Keratinocyte (primary cell): ENCODE measurements at regions not wholly inside any gene's neighbourhood (a gene's known extent, or its start where the extent isn't known, plus 50 kb on each side); places are given as distances from the start of the nearest gene placed in this dataset.

Experiments used
- DNase-seq: peaks from one replicate; pipeline ENCODE4 v3.0.0-alpha.2; 2011; ENCODE audit warnings: low read depth, missing footprints, low spot score
- FAIRE-seq: peaks from 2 replicates; lab custom pipeline; 2011; peaks lifted over from hg19 to GRCh38; lab: Jason Lieb, UNC
- H2AFZ ChIP-seq: 2 replicates; pipeline ENCODE4 v1.6.0; 2012; ENCODE audit warnings: low read length, control low read depth, inconsistent platforms; ENCODE audit not compliant: control insufficient read depth
- H3K27ac ChIP-seq: 2 replicates; pipeline ENCODE4 v1.5.1; 2011; ENCODE audit warnings: low read length; ENCODE audit not compliant: control insufficient read depth, insufficient read depth
- H3K27me3 ChIP-seq: 3 replicates; pipeline ENCODE4 v1.6.0; 2011; ENCODE audit warnings: low read length; ENCODE audit not compliant: control insufficient read depth, insufficient read depth; ENCODE audit errors: extremely low read depth
- H3K36me3 ChIP-seq, 2 experiments: 2 replicates in 1 of 2; 3 replicates in 1 of 2; pipeline ENCODE4 v1.5.1; 2011; ENCODE audit warnings: low read length in 2 of 2, mild to moderate bottlenecking in 1 of 2; ENCODE audit not compliant: control insufficient read depth in 2 of 2, insufficient read depth in 2 of 2; ENCODE audit errors: extremely low read depth in 1 of 2
- H3K4me1 ChIP-seq: 3 replicates; pipeline ENCODE4 v1.5.1; 2011; ENCODE audit warnings: low read length; ENCODE audit not compliant: control insufficient read depth, insufficient read depth; ENCODE audit errors: extremely low read depth
- H3K4me2 ChIP-seq: 3 replicates; pipeline ENCODE4 v1.6.0; 2011; ENCODE audit warnings: low read depth, low read length; ENCODE audit not compliant: control insufficient read depth, insufficient read depth; ENCODE audit errors: extremely low read depth
- H3K4me3 ChIP-seq, 3 experiments: fragments of 200-600 bp in 1 of 3; sonication (generic) in 1 of 3; 2 replicates in 2 of 3; 3 replicates in 1 of 3; pipeline ENCODE4 v1.5.1; 2011 to 2016; ENCODE audit warnings: low read length in 3 of 3, mild to moderate bottlenecking in 3 of 3, control low read depth in 2 of 3, inconsistent platforms in 1 of 3, low read depth in 1 of 3, mixed read lengths in 1 of 3, mixed run types in 1 of 3, moderate library complexity in 1 of 3; ENCODE audit not compliant: control insufficient read depth in 2 of 3, insufficient read depth in 2 of 3; ENCODE audit errors: extremely low read depth in 1 of 3
- H3K79me2 ChIP-seq: 2 replicates; pipeline ENCODE4 v1.6.0; 2012; ENCODE audit warnings: low read length; ENCODE audit not compliant: control insufficient read depth, insufficient read depth
- H3K9ac ChIP-seq: 3 replicates; pipeline ENCODE4 v1.6.0; 2011; ENCODE audit warnings: low read length; ENCODE audit not compliant: control insufficient read depth, insufficient read depth; ENCODE audit errors: extremely low read depth
- H3K9me1 ChIP-seq: 3 replicates; pipeline ENCODE4 v1.6.0; 2011; ENCODE audit warnings: low read length; ENCODE audit not compliant: control insufficient read depth, insufficient read depth; ENCODE audit errors: extremely low read depth
- H3K9me3 ChIP-seq: 2 replicates; pipeline ENCODE4 v1.5.1; 2012; ENCODE audit warnings: low read depth, low read length; ENCODE audit not compliant: control insufficient read depth
- H4K20me1 ChIP-seq: 3 replicates; pipeline ENCODE4 v1.6.0; 2011; ENCODE audit warnings: low read length; ENCODE audit not compliant: control insufficient read depth, insufficient read depth; ENCODE audit errors: extremely low read depth
- EZH2 ChIP-seq: IDR thresholded peaks from one replicate; pipeline ENCODE4 v1.6.1; 2012; ENCODE audit warnings: inconsistent platforms, mild to moderate bottlenecking, low read length, moderate library complexity
- dilution Hi-C: fragments of 300-500 bp; cut with MboI; formaldehyde crosslinking; loops from one replicate; pipeline ENCODE4 v1.7.0; 2020; ENCODE audit warnings: low sequenced_read_pairs; ENCODE audit not compliant: extremely low pct_ligation_motif_present
- TF ChIP-seq, protein P1 (sequence below), 3 experiments: IDR thresholded peaks in 1 of 3; conservative IDR thresholded peaks in 1 of 3; optimal IDR thresholded peaks in 1 of 3; 2 replicates in 2 of 3; 3 replicates in 1 of 3; pipeline versions ENCODE3 to v1.5.1; 2011; ENCODE audit warnings: low read length in 3 of 3, mild to moderate bottlenecking in 3 of 3, moderate library complexity in 2 of 3, control low read depth in 1 of 3, inconsistent platforms in 1 of 3; ENCODE audit not compliant: insufficient read depth in 2 of 3; ENCODE audit errors: extremely low read depth in 1 of 3

DNA sequence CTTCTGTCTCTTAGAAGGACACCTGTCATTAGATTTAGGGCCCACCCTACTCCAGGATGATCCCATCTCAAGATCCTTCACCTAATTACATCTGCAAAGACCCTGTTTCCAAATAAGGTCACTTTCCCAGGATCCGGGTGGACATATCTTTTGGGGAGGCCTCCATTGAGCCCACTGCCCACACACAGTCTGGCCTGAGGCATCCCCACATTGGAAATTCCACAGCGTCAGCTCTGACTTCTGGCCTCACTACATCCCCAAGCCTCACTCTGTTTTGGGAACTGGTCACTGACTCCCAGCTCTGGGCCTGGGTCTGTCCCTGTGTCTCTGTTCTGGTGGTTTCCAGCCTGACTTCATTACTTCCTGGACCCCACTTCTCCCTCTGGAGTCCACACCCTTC, 285.5 kb downstream of the CRLF2 start:
- Histone ChIP-seq H3K79me2 (no peaks in the 10 kb centered on the region), H3K27me3 (no peaks in the 10 kb centered on the region), H3K27ac (no peak overlapping the region), H3K4me1 (no peaks in the 10 kb centered on the region), H3K36me3 (no peaks in the 10 kb centered on the region), H3K9me1 (no peaks in the 10 kb centered on the region), H3K4me3 (no peak overlapping the region), H3K4me2 (no peak overlapping the region), H2AFZ (no peak overlapping the region), H3K9me3 (peaks cover 2% of the 10 kb centered on the region), H4K20me1 (no peaks in the 10 kb centered on the region), H3K9ac (no peak overlapping the region)
- no peak for FAIRE-seq
- DNase-seq, result no peak
- dilution Hi-C loops, result no loop called here
- no peak for TF ChIP-seq EZH2
- TF ChIP-seq, protein P1, sequence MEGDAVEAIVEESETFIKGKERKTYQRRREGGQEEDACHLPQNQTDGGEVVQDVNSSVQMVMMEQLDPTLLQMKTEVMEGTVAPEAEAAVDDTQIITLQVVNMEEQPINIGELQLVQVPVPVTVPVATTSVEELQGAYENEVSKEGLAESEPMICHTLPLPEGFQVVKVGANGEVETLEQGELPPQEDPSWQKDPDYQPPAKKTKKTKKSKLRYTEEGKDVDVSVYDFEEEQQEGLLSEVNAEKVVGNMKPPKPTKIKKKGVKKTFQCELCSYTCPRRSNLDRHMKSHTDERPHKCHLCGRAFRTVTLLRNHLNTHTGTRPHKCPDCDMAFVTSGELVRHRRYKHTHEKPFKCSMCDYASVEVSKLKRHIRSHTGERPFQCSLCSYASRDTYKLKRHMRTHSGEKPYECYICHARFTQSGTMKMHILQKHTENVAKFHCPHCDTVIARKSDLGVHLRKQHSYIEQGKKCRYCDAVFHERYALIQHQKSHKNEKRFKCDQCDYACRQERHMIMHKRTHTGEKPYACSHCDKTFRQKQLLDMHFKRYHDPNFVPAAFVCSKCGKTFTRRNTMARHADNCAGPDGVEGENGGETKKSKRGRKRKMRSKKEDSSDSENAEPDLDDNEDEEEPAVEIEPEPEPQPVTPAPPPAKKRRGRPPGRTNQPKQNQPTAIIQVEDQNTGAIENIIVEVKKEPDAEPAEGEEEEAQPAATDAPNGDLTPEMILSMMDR (optimal IDR thresholded peaks at IDR 0.05 in 1 of 3, IDR thresholded peaks at IDR 0.05 in 1 of 3, conservative IDR thresholded peaks at IDR 0.05 in 1 of 3; ENCODE audit: extremely low read depth in 1 of 3, insufficient read depth in 2 of 3, low read length in 3 of 3), result no peak

DNA sequence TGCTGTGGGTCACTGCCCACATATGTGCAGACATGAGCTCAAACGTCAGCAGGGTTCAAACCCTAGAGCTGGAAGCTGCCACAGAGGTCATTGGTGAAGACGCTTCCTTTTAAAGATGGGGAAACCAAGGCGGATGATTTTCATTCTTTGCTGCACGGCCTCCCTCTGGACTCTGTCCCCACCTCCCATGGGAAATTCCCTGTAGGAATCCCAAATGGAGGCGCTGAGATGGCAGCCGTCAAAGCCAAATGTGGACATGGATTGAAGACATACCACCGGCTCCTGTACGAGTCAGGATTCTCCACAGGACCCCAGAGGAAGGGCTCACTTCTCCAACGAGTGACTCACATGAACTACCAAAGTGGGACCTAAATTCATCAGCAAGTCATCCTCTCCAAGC, 286.4 kb downstream of the CRLF2 start:
- DNase-seq (no peak), FAIRE-seq (no peak)
- H3K36me3 ChIP-seq, result no peaks in the 10 kb centered on the region
- H3K4me1 ChIP-seq, result no peaks in the 10 kb centered on the region
- peaks cover 2% of the 10 kb centered on the region for H3K9me3 ChIP-seq
- H3K9ac ChIP-seq, result no peak overlapping the region
- H3K9me1 ChIP-seq, result no peaks in the 10 kb centered on the region
- no peaks in the 10 kb centered on the region for H3K79me2 ChIP-seq
- no peak overlapping the region for H3K27ac ChIP-seq
- no peaks in the 10 kb centered on the region for H4K20me1 ChIP-seq
- no peak overlapping the region for H3K4me2 ChIP-seq
- dilution Hi-C loops, result no loop called here
- TF ChIP-seq, protein P1 (optimal IDR thresholded peaks at IDR 0.05 in 1 of 3, IDR thresholded peaks at IDR 0.05 in 1 of 3, conservative IDR thresholded peaks at IDR 0.05 in 1 of 3; ENCODE audit: extremely low read depth in 1 of 3, insufficient read depth in 2 of 3, low read length in 3 of 3), result no peak
- TF ChIP-seq EZH2, result no peak
- H3K4me3 ChIP-seq, result no peak overlapping the region
- no peak overlapping the region for H2AFZ ChIP-seq
- no peaks in the 10 kb centered on the region for H3K27me3 ChIP-seq
